ENCODE measurements at regions not wholly inside any gene's neighbourhood (a gene's known extent, or its start where the extent isn't known, plus 50 kb on each side); places are given as distances from the start of the nearest gene placed in this dataset.

- CTCF ChIA-PET: interaction anchor here (0.6 kb wide), 1 partner anchor 200 kb away, joined by 3 read pairs; no protein-coding TSS in a partner anchor
- H3K27me3 ChIP-seq (replicated peaks; ENCODE audit: control insufficient read depth, insufficient read depth, low read length): no peaks in the 10 kb centered on the region
Measured at GRCh38 chr9:106722051-106722753, 140.8 kb upstream of the ZNF462 start.

GRCh38 chr9:106723926-106724325 is 139.0 kb upstream of the ZNF462 start:
- H3K4me3 Mint-ChIP-seq (ENCODE audit: unreplicated experiment): no peak overlapping the region
- H3K27ac Mint-ChIP-seq (ENCODE audit: unreplicated experiment): no peak overlapping the region
- ChIA-PET POLR2A (no interaction called here), CTCF (no interaction called here)
- no peaks in the 10 kb centered on the region for H3K9me3 Mint-ChIP-seq (ENCODE audit: unreplicated experiment)
- no peak for TF ChIP-seq CTCF (IDR thresholded peaks at IDR 0.05; ENCODE audit: insufficient read depth in 1 of 2, low read depth in 1 of 2, low read length in 1 of 2, severe bottlenecking in 1 of 2, unreplicated experiment in 1 of 2)
- Histone ChIP-seq H3K4me1 (no peaks in the 10 kb centered on the region), H3K9me3 (no peaks in the 10 kb centered on the region), H3K27me3 (replicated peaks; ENCODE audit: control insufficient read depth, insufficient read depth, low read length) (no peaks in the 10 kb centered on the region), H3K36me3 (ENCODE audit: control insufficient read depth, insufficient read depth, low read length) (no peaks in the 10 kb centered on the region), H3K4me3 (ENCODE audit: low read depth, low read length) (no peak overlapping the region)
- H3K27me3 Mint-ChIP-seq (ENCODE audit: insufficient read depth, unreplicated experiment): no peaks in the 10 kb centered on the region
- no peak for DNase-seq
- H3K36me3 Mint-ChIP-seq (ENCODE audit: insufficient read depth, unreplicated experiment): no peaks in the 10 kb centered on the region
- intact Hi-C loops (cut with micrococcal nuclease; ENCODE audit: unreplicated experiment): no loop called here
- H3K4me1 Mint-ChIP-seq (ENCODE audit: low read depth, unreplicated experiment): no peaks in the 10 kb centered on the region
- no TSS peak for BruUV-seq (replicated peaks)

More at GRCh38 chr9:106722051-106722753, 140.8 kb upstream of the ZNF462 start:
- Histone ChIP-seq H3K36me3 (ENCODE audit: control insufficient read depth, insufficient read depth, low read length) (no peaks in the 10 kb centered on the region), H3K9me3 (no peaks in the 10 kb centered on the region), H3K4me1 (peaks cover 10% of the 10 kb centered on the region; the same call in 1 of the 2 replicates), H3K4me3 (ENCODE audit: low read depth, low read length) (no peak overlapping the region)
- no peak for TF ChIP-seq CTCF (IDR thresholded peaks at IDR 0.05; ENCODE audit: insufficient read depth in 1 of 2, low read depth in 1 of 2, low read length in 1 of 2, severe bottlenecking in 1 of 2, unreplicated experiment in 1 of 2)
- POLR2A ChIA-PET: no interaction called here
- DNase-seq: no peak
- no peaks in the 10 kb centered on the region for H3K36me3 Mint-ChIP-seq (ENCODE audit: insufficient read depth, unreplicated experiment)
- no peaks in the 10 kb centered on the region for H3K27me3 Mint-ChIP-seq (ENCODE audit: insufficient read depth, unreplicated experiment)
- H3K9me3 Mint-ChIP-seq (ENCODE audit: unreplicated experiment): no peaks in the 10 kb centered on the region
- no peaks in the 10 kb centered on the region for H3K4me1 Mint-ChIP-seq (ENCODE audit: low read depth, unreplicated experiment)
- no peak overlapping the region for H3K4me3 Mint-ChIP-seq (ENCODE audit: unreplicated experiment)
- intact Hi-C loops (cut with micrococcal nuclease; ENCODE audit: unreplicated experiment): no loop called here
- no peak overlapping the region for H3K27ac Mint-ChIP-seq (ENCODE audit: unreplicated experiment)
- no TSS peak for BruUV-seq (replicated peaks)

GRCh38 chr9:106724566-106724965 is 138.4 kb upstream of the ZNF462 start:
- H3K4me1 ChIP-seq: no peaks in the 10 kb centered on the region
- no peak for DNase-seq
- ChIA-PET CTCF (no interaction called here), POLR2A (no interaction called here)
- Mint-ChIP-seq H3K36me3 (ENCODE audit: insufficient read depth, unreplicated experiment) (no peaks in the 10 kb centered on the region), H3K4me3 (ENCODE audit: unreplicated experiment) (no peak overlapping the region), H3K4me1 (ENCODE audit: low read depth, unreplicated experiment) (no peaks in the 10 kb centered on the region), H3K9me3 (ENCODE audit: unreplicated experiment) (no peaks in the 10 kb centered on the region), H3K27ac (ENCODE audit: unreplicated experiment) (no peak overlapping the region), H3K27me3 (ENCODE audit: insufficient read depth, unreplicated experiment) (no peaks in the 10 kb centered on the region)
- intact Hi-C loops (cut with micrococcal nuclease; ENCODE audit: unreplicated experiment): no loop called here
- BruUV-seq (replicated peaks): no TSS peak
- no peaks in the 10 kb centered on the region for H3K9me3 ChIP-seq
- H3K36me3 ChIP-seq (ENCODE audit: control insufficient read depth, insufficient read depth, low read length): no peaks in the 10 kb centered on the region
- no peaks in the 10 kb centered on the region for H3K27me3 ChIP-seq (replicated peaks; ENCODE audit: control insufficient read depth, insufficient read depth, low read length)
- no peak for TF ChIP-seq CTCF (IDR thresholded peaks at IDR 0.05; ENCODE audit: insufficient read depth in 1 of 2, low read depth in 1 of 2, low read length in 1 of 2, severe bottlenecking in 1 of 2, unreplicated experiment in 1 of 2)
- no peak overlapping the region for H3K4me3 ChIP-seq (ENCODE audit: low read depth, low read length)
